ENCODE measurements at regions not wholly inside any gene's neighbourhood (a gene's known extent, or its start where the extent isn't known, plus 50 kb on each side); places are given as distances from the start of the nearest gene placed in this dataset.

- no peaks in the 10 kb centered on the region for H4K20me1 ChIP-seq (ENCODE audit: insufficient read depth, low read length, poor library complexity, severe bottlenecking)
- H2AFZ ChIP-seq (ENCODE audit: low read length) = no peak overlapping the region
- H3K9me2 ChIP-seq (replicated peaks; ENCODE audit: low read depth, low read length) = no peaks in the 10 kb centered on the region
- no peaks in the 10 kb centered on the region for H3K4me1 ChIP-seq (ENCODE audit: insufficient read depth, low read length, poor library complexity, severe bottlenecking)
- no peaks in the 10 kb centered on the region for H3K79me2 ChIP-seq (ENCODE audit: insufficient read depth, low read length)
- H3K4me2 ChIP-seq (ENCODE audit: low read depth, low read length, poor library complexity, severe bottlenecking) = no peak overlapping the region
- H3K9me3 ChIP-seq (ENCODE audit: insufficient read depth, low read depth, low read length) = no peaks in the 10 kb centered on the region; the same call in 1 of the 2 replicates
- no peaks in the 10 kb centered on the region for H3K36me3 ChIP-seq (ENCODE audit: insufficient read depth, low read length)
- no peak overlapping the region for H3K4me3 ChIP-seq (ENCODE audit: low read length, poor library complexity, severe bottlenecking)
- TF ChIP-seq CTCF (conservative IDR thresholded peaks at IDR 0.05; ENCODE audit: low read length) (no peak), EZH2phosphoT487 (IDR thresholded peaks at IDR 0.05; ENCODE audit: borderline replicate concordance) (no peak)
- H3K9ac ChIP-seq (ENCODE audit: low read depth, low read length, poor library complexity, severe bottlenecking) = no peak overlapping the region
- H3K27me3 ChIP-seq (ENCODE audit: insufficient read depth, low read length, poor library complexity, severe bottlenecking) = no peaks in the 10 kb centered on the region
- no peaks in the 10 kb centered on the region for H3F3A ChIP-seq (ENCODE audit: low read depth)
Observed at GRCh38 chr10:108384378-108384777, 1219.9 kb upstream of the SORCS1 start.

- Histone ChIP-seq H3K9me2 (replicated peaks; ENCODE audit: low read depth, low read length) (no peaks in the 10 kb centered on the region), H3F3A (ENCODE audit: low read depth) (no peaks in the 10 kb centered on the region), H3K4me2 (ENCODE audit: low read depth, low read length, poor library complexity, severe bottlenecking) (no peak overlapping the region), H3K36me3 (ENCODE audit: insufficient read depth, low read length) (no peaks in the 10 kb centered on the region), H3K27me3 (ENCODE audit: insufficient read depth, low read length, poor library complexity, severe bottlenecking) (no peaks in the 10 kb centered on the region), H3K9me3 (ENCODE audit: insufficient read depth, low read depth, low read length) (no peaks in the 10 kb centered on the region), H3K79me2 (ENCODE audit: insufficient read depth, low read length) (no peaks in the 10 kb centered on the region), H4K20me1 (ENCODE audit: insufficient read depth, low read length, poor library complexity, severe bottlenecking) (no peaks in the 10 kb centered on the region), H2AFZ (ENCODE audit: low read length) (no peak overlapping the region), H3K4me3 (ENCODE audit: low read length, poor library complexity, severe bottlenecking) (no peak overlapping the region), H3K4me1 (ENCODE audit: insufficient read depth, low read length, poor library complexity, severe bottlenecking) (no peaks in the 10 kb centered on the region), H3K9ac (ENCODE audit: low read depth, low read length, poor library complexity, severe bottlenecking) (no peak overlapping the region)
- no peak for TF ChIP-seq EZH2phosphoT487 (IDR thresholded peaks at IDR 0.05; ENCODE audit: borderline replicate concordance)
- no peak for TF ChIP-seq CTCF (conservative IDR thresholded peaks at IDR 0.05; ENCODE audit: low read length)
Observed at GRCh38 chr10:108378779-108379178, 1214.3 kb upstream of the SORCS1 start.

GRCh38 chr10:108375691-108376090 is 1211.2 kb upstream of the SORCS1 start:
- TF ChIP-seq EZH2phosphoT487 (IDR thresholded peaks at IDR 0.05; ENCODE audit: borderline replicate concordance) (no peak), CTCF (conservative IDR thresholded peaks at IDR 0.05; ENCODE audit: low read length) (no peak)
- no peaks in the 10 kb centered on the region for H4K20me1 ChIP-seq (ENCODE audit: insufficient read depth, low read length, poor library complexity, severe bottlenecking)
- H3K4me2 ChIP-seq (ENCODE audit: low read depth, low read length, poor library complexity, severe bottlenecking) = no peak overlapping the region
- no peaks in the 10 kb centered on the region for H3K4me1 ChIP-seq (ENCODE audit: insufficient read depth, low read length, poor library complexity, severe bottlenecking)
- H3K9me2 ChIP-seq (replicated peaks; ENCODE audit: low read depth, low read length) = no peaks in the 10 kb centered on the region
- no peaks in the 10 kb centered on the region for H3K79me2 ChIP-seq (ENCODE audit: insufficient read depth, low read length)
- H2AFZ ChIP-seq (ENCODE audit: low read length) = no peak overlapping the region
- no peaks in the 10 kb centered on the region for H3K27me3 ChIP-seq (ENCODE audit: insufficient read depth, low read length, poor library complexity, severe bottlenecking)
- H3K36me3 ChIP-seq (ENCODE audit: insufficient read depth, low read length) = no peaks in the 10 kb centered on the region
- H3K4me3 ChIP-seq (ENCODE audit: low read length, poor library complexity, severe bottlenecking) = no peak overlapping the region
- H3K9me3 ChIP-seq (ENCODE audit: insufficient read depth, low read depth, low read length) = no peaks in the 10 kb centered on the region
- H3K9ac ChIP-seq (ENCODE audit: low read depth, low read length, poor library complexity, severe bottlenecking) = no peak overlapping the region
- no peaks in the 10 kb centered on the region for H3F3A ChIP-seq (ENCODE audit: low read depth)

Data from Loucy (cell line).